Subcutaneous abdominal adipose tissue (tissue), 5 donors: ENCODE measurements at regions not wholly inside any gene's neighbourhood (a gene's known extent, or its start where the extent isn't known, plus 50 kb on each side); places are given as distances from the start of the nearest gene placed in this dataset.

Source experiments
- H3K27ac ChIP-seq: one replicate; pipeline ENCODE4 v1.7.0; 2013; ENCODE audit warnings: low read depth, mild to moderate bottlenecking, inconsistent platforms, low read length, moderate library complexity
- H3K27me3 ChIP-seq, 5 donors: one replicate each; pipeline ENCODE4 v1.7.0; 2013; ENCODE audit warnings: low read length in 5 of 5, inconsistent platforms in 1 of 5; ENCODE audit not compliant: control insufficient read depth in 5 of 5, insufficient read depth in 4 of 5
- H3K36me3 ChIP-seq, 5 donors: one replicate each; pipeline ENCODE4 v1.7.0; 2013; ENCODE audit warnings: low read length in 5 of 5; ENCODE audit not compliant: control insufficient read depth in 5 of 5, insufficient read depth in 5 of 5
- H3K4me1 ChIP-seq, 5 donors: one replicate each; pipeline ENCODE4 v1.7.0; 2013; ENCODE audit warnings: low read length in 5 of 5, mild to moderate bottlenecking in 3 of 5, moderate library complexity in 1 of 5; ENCODE audit not compliant: control insufficient read depth in 5 of 5, insufficient read depth in 5 of 5
- H3K4me3 ChIP-seq, 5 donors: one replicate each; pipeline ENCODE4 v1.7.0; 2013; ENCODE audit warnings: low read length in 5 of 5, low read depth in 1 of 5
- H3K9ac ChIP-seq, 5 donors: one replicate each; pipeline ENCODE4 v1.7.0; 2013; ENCODE audit warnings: low read length in 5 of 5, mild to moderate bottlenecking in 4 of 5, moderate library complexity in 3 of 5
- H3K9me3 ChIP-seq, 5 donors: one replicate each; pipeline ENCODE4 v1.7.0; 2013; ENCODE audit warnings: low read length in 5 of 5; ENCODE audit not compliant: control insufficient read depth in 5 of 5
- donor health status: healthy.
- donor health status: healthy.
- donor health status: healthy.
- donor health status: healthy.
- donor health status: healthy.

GRCh38 chr1:93815366-93816110 is 63.5 kb downstream of the DNTTIP2 start:
- Histone ChIP-seq H3K4me3 (no peak overlapping the region), H3K9me3 (no peaks in the 10 kb centered on the region), H3K27me3 (no peaks in the 10 kb centered on the region), H3K9ac (no peak overlapping the region), H3K36me3 (no peaks in the 10 kb centered on the region), H3K27ac (no peak overlapping the region), H3K4me1 (peaks cover 0 to 40% (median 16%) of the 10 kb centered on the region in 5 donors)

GRCh38 chr1:93814795-93815340 is 64.1 kb downstream of the DNTTIP2 start:
- H3K4me1 ChIP-seq = peaks cover 0 to 40% (median 16%) of the 10 kb centered on the region in 5 donors
- H3K27ac ChIP-seq = no peak overlapping the region
- no peak overlapping the region for H3K4me3 ChIP-seq
- no peaks in the 10 kb centered on the region for H3K9me3 ChIP-seq
- no peaks in the 10 kb centered on the region for H3K27me3 ChIP-seq
- H3K36me3 ChIP-seq = no peaks in the 10 kb centered on the region
- peak overlapping the region in 1 of 5 donors; percentile 6 for H3K9ac ChIP-seq

GRCh38 chr1:93814059-93814794 is 64.8 kb downstream of the DNTTIP2 start:
- Histone ChIP-seq H3K27me3 (no peaks in the 10 kb centered on the region), H3K27ac (no peak overlapping the region), H3K36me3 (no peaks in the 10 kb centered on the region), H3K4me1 (peaks cover 0 to 40% (median 16%) of the 10 kb centered on the region in 5 donors), H3K9ac (peak overlapping the region in 1 of 5 donors; percentile 6), H3K4me3 (no peak overlapping the region), H3K9me3 (no peaks in the 10 kb centered on the region)

- no peak overlapping the region for H3K27ac ChIP-seq
- no peak overlapping the region for H3K9ac ChIP-seq
- H3K9me3 ChIP-seq = peaks cover 0 to 4% (median 0%) of the 10 kb centered on the region in 5 donors
- H3K4me1 ChIP-seq = peaks cover 0 to 30% (median 16%) of the 10 kb centered on the region in 5 donors
- no peak overlapping the region for H3K4me3 ChIP-seq
- no peaks in the 10 kb centered on the region for H3K27me3 ChIP-seq
- H3K36me3 ChIP-seq = no peaks in the 10 kb centered on the region
Observed at GRCh38 chr1:93813076-93813475, 65.9 kb downstream of the DNTTIP2 start.

GRCh38 chr1:93811326-93812065 is 67.5 kb downstream of the DNTTIP2 start:
- peak overlapping the region; percentile 27 for H3K27ac ChIP-seq

GRCh38 chr1:93810316-93810715 is 68.7 kb downstream of the DNTTIP2 start:
- Histone ChIP-seq H3K27ac (no peak overlapping the region), H3K36me3 (no peaks in the 10 kb centered on the region), H3K9me3 (peaks cover 0 to 5% (median 0%) of the 10 kb centered on the region in 5 donors), H3K4me1 (peaks cover 0 to 12% (median 5%) of the 10 kb centered on the region in 5 donors), H3K9ac (no peak overlapping the region), H3K27me3 (no peaks in the 10 kb centered on the region), H3K4me3 (no peak overlapping the region)

More at GRCh38 chr1:93811326-93812065, 67.5 kb downstream of the DNTTIP2 start:
- no peaks in the 10 kb centered on the region for H3K36me3 ChIP-seq
- no peak overlapping the region for H3K4me3 ChIP-seq
- peaks cover 0 to 5% (median 0%) of the 10 kb centered on the region in 5 donors for H3K9me3 ChIP-seq
- H3K9ac ChIP-seq = no peak overlapping the region
- H3K4me1 ChIP-seq = peaks cover 0 to 15% (median 5%) of the 10 kb centered on the region in 5 donors
- no peaks in the 10 kb centered on the region for H3K27me3 ChIP-seq

GRCh38 chr1:93808871-93809270 is 70.1 kb downstream of the DNTTIP2 start:
- Histone ChIP-seq H3K9ac (no peak overlapping the region), H3K9me3 (peaks cover 0 to 5% (median 0%) of the 10 kb centered on the region in 5 donors), H3K27ac (no peak overlapping the region), H3K4me1 (peaks cover 0 to 20% (median 6%) of the 10 kb centered on the region in 5 donors), H3K36me3 (no peaks in the 10 kb centered on the region), H3K27me3 (no peaks in the 10 kb centered on the region), H3K4me3 (no peak overlapping the region)

GRCh38 chr1:93807311-93807930 is 71.6 kb downstream of the DNTTIP2 start:
- Histone ChIP-seq H3K27ac (no peak overlapping the region), H3K27me3 (no peaks in the 10 kb centered on the region), H3K9me3 (peaks cover 0 to 5% (median 0%) of the 10 kb centered on the region in 5 donors), H3K4me3 (no peak overlapping the region), H3K4me1 (peaks cover 0 to 21% (median 6%) of the 10 kb centered on the region in 5 donors), H3K9ac (no peak overlapping the region), H3K36me3 (no peaks in the 10 kb centered on the region)

GRCh38 chr1:93805027-93805610 is 73.9 kb downstream of the DNTTIP2 start:
- Histone ChIP-seq H3K9me3 (peaks cover 0 to 5% (median 0%) of the 10 kb centered on the region in 5 donors), H3K27me3 (no peaks in the 10 kb centered on the region), H3K4me1 (peaks cover 0 to 17% (median 3%) of the 10 kb centered on the region in 5 donors), H3K36me3 (no peaks in the 10 kb centered on the region), H3K27ac (peak overlapping the region; percentile 70), H3K4me3 (peak overlapping the region in 1 of 5 donors; percentile 3), H3K9ac (no peak overlapping the region)
